Upper lobe of left lung (tissue), 4 donors: ENCODE measurements at regions not wholly inside any gene's neighbourhood (a gene's known extent, or its start where the extent isn't known, plus 50 kb on each side); places are given as distances from the start of the nearest gene placed in this dataset.

ENCODE experiments used
- CTCF ChIP-seq, 6 experiments: fragments of 450-650 bp in 4 of 6; fragments of 200-600 bp in 2 of 6; sonication (generic) in 2 of 6; IDR thresholded peaks; one replicate each; pipeline ENCODE4 v1.5.1; 2016 to 2019; ENCODE audit warnings: antibody characterized with exemption in 6 of 6
- EP300 ChIP-seq, 4 donors: sonication (generic); formaldehyde crosslinking; IDR thresholded peaks; one replicate each; pipeline ENCODE4 v1.5.1; 2017; ENCODE audit warnings: antibody characterized with exemption in 4 of 4, control low read depth in 2 of 4
- POLR2A ChIP-seq, 4 donors: fragments of 450-650 bp; IDR thresholded peaks; one replicate each; pipeline ENCODE4 v1.5.1; 2016 to 2017; ENCODE audit warnings: antibody characterized with exemption in 4 of 4, mild to moderate bottlenecking in 2 of 4
- POLR2AphosphoS5 ChIP-seq, 2 donors: sonication (generic); formaldehyde crosslinking; IDR thresholded peaks; one replicate each; pipeline ENCODE4 v1.5.1; 2017; ENCODE audit warnings: antibody characterized with exemption in 2 of 2

- no peak for TF ChIP-seq CTCF (IDR thresholded peaks at IDR 0.05)
- TF ChIP-seq POLR2A (IDR thresholded peaks at IDR 0.05) = no peak
- no peak for TF ChIP-seq POLR2AphosphoS5 (IDR thresholded peaks at IDR 0.05)
- TF ChIP-seq EP300 (IDR thresholded peaks at IDR 0.05) = no peak
These were observed 142.0 kb upstream of the ALDH1B1 start for GRCh38 chr9:38250279-38251035.
